ENCODE measurements at regions not wholly inside any gene's neighbourhood (a gene's known extent, or its start where the extent isn't known, plus 50 kb on each side); places are given as distances from the start of the nearest gene placed in this dataset.

DNA sequence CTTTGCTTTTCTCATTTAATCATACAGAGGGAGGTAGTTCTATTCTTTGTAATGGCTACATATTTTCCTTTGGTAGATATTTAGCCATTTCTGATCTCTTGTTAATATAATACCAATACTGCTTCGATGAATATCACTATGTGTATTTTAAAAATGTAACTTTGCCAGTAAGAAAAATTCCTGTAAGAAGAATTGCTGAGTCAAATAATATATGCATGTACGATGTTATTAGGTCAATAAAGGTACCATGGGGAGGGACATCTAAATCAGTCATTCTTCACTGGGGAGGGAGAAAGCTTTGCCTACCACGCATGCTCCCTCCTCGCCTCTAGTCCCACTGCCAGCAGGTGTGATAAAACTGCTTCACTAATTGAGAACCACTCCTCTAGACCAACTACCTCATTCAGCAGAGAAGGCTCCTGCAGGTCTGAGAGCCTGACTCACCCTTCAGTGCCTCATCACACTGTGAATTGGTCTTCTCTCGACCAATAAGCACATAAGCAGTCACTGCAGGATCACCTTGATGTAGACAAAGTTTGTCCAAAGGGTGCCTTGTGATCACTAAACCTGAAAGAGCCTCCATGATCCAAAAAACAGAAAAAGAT lies 56.1 kb upstream of the TBCA start:
- TF ChIP-seq, protein P1, sequence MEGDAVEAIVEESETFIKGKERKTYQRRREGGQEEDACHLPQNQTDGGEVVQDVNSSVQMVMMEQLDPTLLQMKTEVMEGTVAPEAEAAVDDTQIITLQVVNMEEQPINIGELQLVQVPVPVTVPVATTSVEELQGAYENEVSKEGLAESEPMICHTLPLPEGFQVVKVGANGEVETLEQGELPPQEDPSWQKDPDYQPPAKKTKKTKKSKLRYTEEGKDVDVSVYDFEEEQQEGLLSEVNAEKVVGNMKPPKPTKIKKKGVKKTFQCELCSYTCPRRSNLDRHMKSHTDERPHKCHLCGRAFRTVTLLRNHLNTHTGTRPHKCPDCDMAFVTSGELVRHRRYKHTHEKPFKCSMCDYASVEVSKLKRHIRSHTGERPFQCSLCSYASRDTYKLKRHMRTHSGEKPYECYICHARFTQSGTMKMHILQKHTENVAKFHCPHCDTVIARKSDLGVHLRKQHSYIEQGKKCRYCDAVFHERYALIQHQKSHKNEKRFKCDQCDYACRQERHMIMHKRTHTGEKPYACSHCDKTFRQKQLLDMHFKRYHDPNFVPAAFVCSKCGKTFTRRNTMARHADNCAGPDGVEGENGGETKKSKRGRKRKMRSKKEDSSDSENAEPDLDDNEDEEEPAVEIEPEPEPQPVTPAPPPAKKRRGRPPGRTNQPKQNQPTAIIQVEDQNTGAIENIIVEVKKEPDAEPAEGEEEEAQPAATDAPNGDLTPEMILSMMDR (IDR thresholded peaks at IDR 0.05): no peak

DNA sequence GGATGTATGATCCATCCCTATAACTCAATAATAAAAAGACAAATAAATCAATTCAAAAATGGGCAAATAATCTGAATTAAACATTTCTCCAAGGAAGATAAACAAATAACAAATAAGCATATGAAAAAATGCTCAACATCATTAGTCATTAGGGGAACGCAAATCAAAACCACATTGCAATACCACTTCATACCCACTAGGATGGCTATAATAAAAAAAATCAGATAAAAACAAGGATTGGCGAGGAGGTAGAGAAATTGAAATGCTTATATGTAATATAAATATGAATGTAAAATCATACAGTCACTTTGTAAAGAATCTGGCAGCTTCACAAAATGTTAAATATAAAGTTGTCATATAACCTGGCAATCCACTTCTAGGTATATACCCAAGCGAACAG lies 52.3 kb upstream of the TBCA start:
- no peak for ATAC-seq
- H3K27ac ChIP-seq: no peak overlapping the region
- H3K36me3 ChIP-seq: no peaks in the 10 kb centered on the region
- no peak overlapping the region for H3K4me3 ChIP-seq
- intact Hi-C loops (cut with DNase I): no loop called here
- H3K4me1 ChIP-seq: no peaks in the 10 kb centered on the region
- H3K27me3 ChIP-seq (ENCODE audit: low read depth): peaks cover 21% of the 10 kb centered on the region
- no peaks in the 10 kb centered on the region for H3K9me3 ChIP-seq
- no peak for DNase-seq
- TF ChIP-seq, protein P1 (IDR thresholded peaks at IDR 0.05): no peak

More for the DNA sequence above, 56.1 kb upstream of the TBCA start:
- ATAC-seq: no peak
- no peak for DNase-seq
- Histone ChIP-seq H3K27ac (no peak overlapping the region), H3K27me3 (ENCODE audit: low read depth) (peaks cover 14% of the 10 kb centered on the region), H3K36me3 (no peaks in the 10 kb centered on the region), H3K4me1 (no peaks in the 10 kb centered on the region), H3K9me3 (no peaks in the 10 kb centered on the region), H3K4me3 (no peak overlapping the region)
- intact Hi-C loops (cut with DNase I): no loop called here
